PC-3 (cell line): ENCODE measurements at regions not wholly inside any gene's neighbourhood (a gene's known extent, or its start where the extent isn't known, plus 50 kb on each side); places are given as distances from the start of the nearest gene placed in this dataset.

Experiments
- ATAC-seq: fragments of 200-7000 bp; cut with Tn5 transposase; 2 replicates; pipeline ENCODE4 v1.9.1; 2020; ENCODE audit warnings: mild to moderate bottlenecking, moderate library complexity
- BruUV-seq: library from RNA; stranded (reverse); fragments of 400-500 nt; replicated peaks from 2 replicates; lab custom pipeline; 2021; lab: Mats Ljungman, UMichigan
- CTCF ChIA-PET: fragments of 300-600 bp; sonication (Branson Sonifier 250); formaldehyde crosslinking; loops from one replicate; lab custom pipeline; 2022; ENCODE audit warnings: antibody characterized with exemption; lab: Charles Lee
- POLR2A ChIA-PET: fragments of 300-600 bp; sonication (Branson Sonifier 250); formaldehyde crosslinking; loops from one replicate; lab custom pipeline; 2022; ENCODE audit warnings: antibody characterized with exemption; ENCODE audit not compliant: unreplicated experiment; lab: Charles Lee
- DNase-seq: peaks from one replicate; pipeline ENCODE4 v3.0.0-alpha.2; 2015
- H2AFZ ChIP-seq: fragments of 300-600 bp; sonication (generic); 2 replicates; pipeline ENCODE4 v1.6.0; 2016; ENCODE audit warnings: antibody characterized with exemption, low read length
- H3F3A ChIP-seq: fragments of 300-600 bp; sonication (generic); one replicate; pipeline ENCODE4 v1.6.0; 2017; ENCODE audit warnings: antibody characterized with exemption, low read length, control low read depth, mild to moderate bottlenecking; ENCODE audit not compliant: unreplicated experiment
- H3K27ac ChIP-seq: fragments of 300-600 bp; sonication (generic); 2 replicates; pipeline ENCODE4 v1.5.1; 2016; ENCODE audit warnings: mild to moderate bottlenecking, low read length
- H3K27me3 ChIP-seq: fragments of 300-600 bp; sonication (generic); 2 replicates; pipeline ENCODE4 v1.6.1; 2016; ENCODE audit warnings: low read length, mixed read lengths
- H3K36me3 ChIP-seq: fragments of 300-600 bp; sonication (generic); 2 replicates; pipeline ENCODE4 v1.6.1; 2016; ENCODE audit warnings: low read depth, mixed run types, low read length, mixed read lengths
- H3K4me1 ChIP-seq: fragments of 300-600 bp; sonication (generic); 2 replicates; pipeline ENCODE4 v1.5.1; 2016; ENCODE audit warnings: low read length; ENCODE audit not compliant: insufficient read depth
- H3K4me2 ChIP-seq: fragments of 300-600 bp; sonication (generic); 2 replicates; pipeline ENCODE4 v1.6.0; 2016; ENCODE audit warnings: low read length
- H3K4me3 ChIP-seq: fragments of 300-600 bp; sonication (generic); 2 replicates; pipeline ENCODE4 v1.5.1; 2016; ENCODE audit warnings: mild to moderate bottlenecking, low read length, mixed read lengths
- H3K79me2 ChIP-seq: fragments of 300-600 bp; sonication (generic); 2 replicates; pipeline ENCODE4 v1.6.1; 2017; ENCODE audit warnings: low read length, mixed read lengths
- H3K9ac ChIP-seq: fragments of 300-600 bp; sonication (generic); 2 replicates; pipeline ENCODE4 v1.6.0; 2016; ENCODE audit warnings: mild to moderate bottlenecking, low read length
- H3K9me2 ChIP-seq: fragments of 300-600 bp; sonication (generic); replicated peaks from 2 replicates; pipeline ENCODE4 v1.6.1; 2016; ENCODE audit warnings: mixed run types, low read length, mixed read lengths
- H3K9me3 ChIP-seq: fragments of 300-600 bp; sonication (generic); 2 replicates; pipeline ENCODE4 v1.6.1; 2016; ENCODE audit warnings: low read length, mixed read lengths
- H4K20me1 ChIP-seq: fragments of 300-600 bp; sonication (generic); 2 replicates; pipeline ENCODE4 v1.6.1; 2016; ENCODE audit warnings: low read length, mixed read lengths
- CTCF ChIP-seq: fragments of 300-600 bp; sonication (generic); conservative IDR thresholded peaks from 2 replicates; pipeline ENCODE4 v1.5.1; 2017; ENCODE audit warnings: antibody characterized with exemption, low read depth, mild to moderate bottlenecking, low read length
- EZH2 ChIP-seq: fragments of 300-600 bp; sonication (generic); IDR thresholded peaks from one replicate; pipeline ENCODE4 v1.6.1; 2017; ENCODE audit warnings: antibody characterized with exemption, mild to moderate bottlenecking, low read length; ENCODE audit not compliant: unreplicated experiment
- EZH2phosphoT487 ChIP-seq: fragments of 300-600 bp; sonication (generic); IDR thresholded peaks from 2 replicates; pipeline ENCODE4 v1.6.1; 2018; ENCODE audit warnings: mild to moderate bottlenecking, antibody characterized with exemption, low read length, borderline replicate concordance
- intact Hi-C: fragments of 100-400 bp; cut with micrococcal nuclease; formaldehyde crosslinking; loops from 2 replicates; pipeline ENCODE4 v1.9.0; 2023

GRCh38 chr2:118251427-118251826 lies 163.2 kb downstream of the INSIG2 start:
- no TSS peak for BruUV-seq
- ATAC-seq: no peak
- CTCF ChIA-PET: no interaction called here

DNA sequence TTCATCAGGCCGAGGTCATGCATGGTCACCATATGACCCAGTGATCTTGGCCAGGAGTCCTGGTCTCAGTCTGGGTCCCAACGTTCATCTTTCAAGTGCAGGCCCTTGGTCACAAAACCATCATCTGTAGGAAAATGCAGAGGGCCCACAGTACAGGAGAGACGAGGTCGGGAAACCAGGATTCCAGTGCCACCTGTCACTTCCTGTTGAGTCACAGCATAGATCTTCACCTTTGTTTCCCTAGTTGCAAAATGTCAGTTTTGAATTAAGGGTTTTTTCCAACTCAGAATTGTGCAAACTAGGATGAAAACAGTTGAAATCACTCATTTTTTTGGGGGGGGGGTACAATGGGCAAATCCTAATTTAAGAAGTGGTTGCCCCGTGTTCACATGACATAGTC lies 162.2 kb downstream of the INSIG2 start:
- ATAC-seq: peak; percentile 39
- Histone ChIP-seq H3K36me3 (no peaks in the 10 kb centered on the region), H3K4me2 (peak overlapping the region; percentile 61), H3K9me2 (no peaks in the 10 kb centered on the region), H3K9ac (peak overlapping the region; percentile 51), H3K9me3 (no peaks in the 10 kb centered on the region), H3K27ac (peak overlapping the region; percentile 89), H3K4me3 (no peak overlapping the region), H3F3A (no peaks in the 10 kb centered on the region), H4K20me1 (no peaks in the 10 kb centered on the region), H3K4me1 (peaks cover 41% of the 10 kb centered on the region), H2AFZ (peak overlapping the region; percentile 37; the same call in 1 of the 2 replicates), H3K79me2 (no peaks in the 10 kb centered on the region), H3K27me3 (no peaks in the 10 kb centered on the region)
- peak; percentile 72 for DNase-seq
- ChIA-PET CTCF (interaction anchor here (0.6 kb wide), 1 partner anchor 42 kb away, joined by 13 read pairs; no protein-coding TSS in a partner anchor), POLR2A (no interaction called here)
- BruUV-seq: no TSS peak
- intact Hi-C loops: no loop called here
- TF ChIP-seq EZH2phosphoT487 (no peak), EZH2 (no peak), CTCF (no peak)

More at GRCh38 chr2:118251427-118251826, 163.2 kb downstream of the INSIG2 start:
- H3K27ac ChIP-seq: no peak overlapping the region
- DNase-seq: no peak
- H3K4me2 ChIP-seq: no peak overlapping the region
- no peaks in the 10 kb centered on the region for H3K9me2 ChIP-seq
- H3K9ac ChIP-seq: no peak overlapping the region
- no peak overlapping the region for H2AFZ ChIP-seq
- POLR2A ChIA-PET: no interaction called here
- H3K4me3 ChIP-seq: no peak overlapping the region
- no peaks in the 10 kb centered on the region for H3K27me3 ChIP-seq
- H3K9me3 ChIP-seq: no peaks in the 10 kb centered on the region
- no peaks in the 10 kb centered on the region for H3K36me3 ChIP-seq
- H3K79me2 ChIP-seq: no peaks in the 10 kb centered on the region
- intact Hi-C loops: no loop called here
- TF ChIP-seq EZH2 (no peak), CTCF (no peak), EZH2phosphoT487 (no peak)
- H4K20me1 ChIP-seq: no peaks in the 10 kb centered on the region
- no peaks in the 10 kb centered on the region for H3F3A ChIP-seq
- peaks cover 36% of the 10 kb centered on the region for H3K4me1 ChIP-seq

DNA sequence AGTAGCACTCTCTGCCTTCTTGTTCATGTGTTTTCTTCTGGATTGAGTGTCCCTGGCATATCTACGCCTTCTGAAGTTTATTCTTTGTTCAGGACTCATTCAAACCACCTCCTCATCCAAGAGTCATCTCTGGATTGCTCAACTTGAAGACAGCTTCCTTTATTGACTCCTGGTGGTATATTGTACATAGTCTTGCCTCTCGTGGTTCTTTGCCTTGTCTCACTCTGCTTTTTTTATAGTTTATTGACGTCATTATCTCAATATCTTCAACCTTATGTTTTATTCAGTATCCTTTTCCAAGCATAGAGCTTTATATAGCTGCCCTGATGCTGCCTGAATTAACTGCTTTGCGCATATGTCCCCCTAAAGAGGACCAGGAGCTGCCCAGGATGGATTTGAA lies 161.7 kb downstream of the INSIG2 start:
- Histone ChIP-seq H3K27ac (peak overlapping the region; percentile 89), H3K27me3 (no peaks in the 10 kb centered on the region), H4K20me1 (no peaks in the 10 kb centered on the region), H3K9me3 (no peaks in the 10 kb centered on the region), H3K4me1 (peaks cover 41% of the 10 kb centered on the region), H3K4me2 (peak overlapping the region; percentile 61), H3K79me2 (no peaks in the 10 kb centered on the region), H2AFZ (peak overlapping the region; percentile 37; the same call in 1 of the 2 replicates), H3K36me3 (no peaks in the 10 kb centered on the region), H3K4me3 (no peak overlapping the region), H3K9me2 (no peaks in the 10 kb centered on the region), H3K9ac (peak overlapping the region; percentile 51), H3F3A (no peaks in the 10 kb centered on the region)
- no TSS peak for BruUV-seq
- TF ChIP-seq EZH2phosphoT487 (no peak), EZH2 (no peak), CTCF (no peak)
- CTCF ChIA-PET: interaction anchor here (0.6 kb wide), 1 partner anchor 42 kb away, joined by 13 read pairs; no protein-coding TSS in a partner anchor
- intact Hi-C loops: no loop called here
- POLR2A ChIA-PET: no interaction called here
- DNase-seq: peak; percentile 80
- peak; percentile 51 for ATAC-seq
